HG02852 (cell line): ENCODE measurements at regions not wholly inside any gene's neighbourhood (a gene's known extent, or its start where the extent isn't known, plus 50 kb on each side); places are given as distances from the start of the nearest gene placed in this dataset.

ENCODE experiments used
- ATAC-seq: cut with Tn5 transposase; IDR thresholded peaks from one replicate; pipeline ENCODE4 v1.9.1; 2021; ENCODE audit warnings: mild to moderate bottlenecking, moderate library complexity; ENCODE audit not compliant: unreplicated experiment

- no peak for ATAC-seq
Measured at GRCh38 chr12:74980510-74980909, 229.1 kb downstream of the KCNC2 start.

- ATAC-seq: no peak
Measured at GRCh38 chr12:74981541-74981940, 228.1 kb downstream of the KCNC2 start.

GRCh38 chr12:74983917-74984316 is 225.7 kb downstream of the KCNC2 start:
- ATAC-seq: no peak

- no peak for ATAC-seq
Measured at GRCh38 chr12:74984631-74985030, 225.0 kb downstream of the KCNC2 start.

- ATAC-seq: no peak
Measured at GRCh38 chr12:74985293-74985985, 224.2 kb downstream of the KCNC2 start.

- ATAC-seq: no peak
Measured at GRCh38 chr12:74985986-74986319, 223.7 kb downstream of the KCNC2 start.

GRCh38 chr12:74988156-74988555 is 221.5 kb downstream of the KCNC2 start:
- no peak for ATAC-seq
